Activated B cell treated with CpG ODN at 0.5 μM for 24 hours (primary cell): ENCODE measurements at regions not wholly inside any gene's neighbourhood (a gene's known extent, or its start where the extent isn't known, plus 50 kb on each side); places are given as distances from the start of the nearest gene placed in this dataset.

ENCODE experiments used
- ATAC-seq: fragments of 200-7000 bp; cut with Tn5 transposase; one replicate; pipeline ENCODE4 v1.10.0; 2021; ENCODE audit warnings: low read depth, mild to moderate bottlenecking, moderate library complexity
- CTCF ChIA-PET: fragments of 350-600 bp; sonication (Branson Sonifier 250); formaldehyde crosslinking; loops from one replicate; lab custom pipeline; 2021; ENCODE audit warnings: antibody characterized with exemption; lab: Charles Lee
- POLR2A ChIA-PET: fragments of 350-600 bp; sonication (Branson Sonifier 250); formaldehyde crosslinking; loops from one replicate; lab custom pipeline; 2021; ENCODE audit warnings: antibody characterized with exemption; lab: Charles Lee
- DNase-seq: peaks from one replicate; pipeline ENCODE4 v3.0.0; 2022
- H3K27ac Mint-ChIP-seq: one replicate; pipeline ENCODE4 v1.8.0; 2020; ENCODE audit warnings: mixed read lengths
- H3K27me3 Mint-ChIP-seq: one replicate; pipeline ENCODE4 v1.8.0; 2021; ENCODE audit warnings: mixed read lengths
- H3K36me3 Mint-ChIP-seq: one replicate; pipeline ENCODE4 v1.8.0; 2021; ENCODE audit warnings: low read depth, mixed read lengths
- H3K4me1 Mint-ChIP-seq: one replicate; pipeline ENCODE4 v1.8.0; 2021; ENCODE audit warnings: mixed read lengths
- H3K4me3 Mint-ChIP-seq: one replicate; pipeline ENCODE4 v1.8.0; 2020; ENCODE audit warnings: mild to moderate bottlenecking, mixed read lengths
- H3K9me3 Mint-ChIP-seq: one replicate; pipeline ENCODE4 v1.8.0; 2020; ENCODE audit warnings: mixed read lengths
- CTCF ChIP-seq: fragments of 200-600 bp; IDR thresholded peaks from one replicate; pipeline ENCODE4 v1.8.0; 2022; ENCODE audit warnings: antibody characterized with exemption, mild to moderate bottlenecking
- intact Hi-C: fragments of 100-400 bp; cut with micrococcal nuclease; formaldehyde crosslinking; loops from one replicate; pipeline ENCODE4 v1.15.1; 2024

DNA sequence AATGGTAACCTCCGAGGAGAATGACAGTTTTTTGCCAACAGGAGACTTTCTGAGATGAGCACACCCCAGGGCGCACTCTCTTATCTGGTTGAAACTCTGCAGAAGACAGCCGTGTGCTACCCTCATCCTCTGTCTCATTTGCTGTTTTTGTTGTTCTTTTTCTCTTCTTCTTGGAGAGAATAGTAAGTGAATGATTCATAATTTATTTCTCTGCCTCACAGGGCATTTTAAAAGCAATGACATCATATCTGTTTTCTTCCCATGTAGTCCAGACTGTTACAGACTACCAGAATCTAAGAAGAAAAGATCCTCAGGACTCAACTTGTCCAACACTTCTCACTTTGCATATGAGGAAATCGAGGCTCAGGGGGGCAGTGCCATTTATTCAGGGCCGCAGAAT lies 771.1 kb upstream of the GRM7 start:
- H3K27me3 Mint-ChIP-seq, result no peaks in the 10 kb centered on the region
- CTCF ChIA-PET, result no interaction called here
- H3K4me3 Mint-ChIP-seq, result no peak overlapping the region
- no peaks in the 10 kb centered on the region for H3K4me1 Mint-ChIP-seq
- TF ChIP-seq CTCF, result no peak
- DNase-seq, result no peak
- intact Hi-C loops, result no loop called here
- no peaks in the 10 kb centered on the region for H3K9me3 Mint-ChIP-seq
- H3K27ac Mint-ChIP-seq, result no peak overlapping the region
- no peak for ATAC-seq
- no peaks in the 10 kb centered on the region for H3K36me3 Mint-ChIP-seq
- POLR2A ChIA-PET, result no interaction called here

- ChIA-PET POLR2A (no interaction called here), CTCF (no interaction called here)
- intact Hi-C loops, result no loop called here
- no peaks in the 10 kb centered on the region for H3K27me3 Mint-ChIP-seq
- no peaks in the 10 kb centered on the region for H3K4me1 Mint-ChIP-seq
- no peaks in the 10 kb centered on the region for H3K9me3 Mint-ChIP-seq
- DNase-seq (no peak), ATAC-seq (no peak)
- H3K4me3 Mint-ChIP-seq, result no peak overlapping the region
- TF ChIP-seq CTCF, result no peak
- no peaks in the 10 kb centered on the region for H3K36me3 Mint-ChIP-seq
- H3K27ac Mint-ChIP-seq, result no peak overlapping the region
These were observed 769.7 kb upstream of the GRM7 start for GRCh38 chr3:6091262-6091661.

DNA sequence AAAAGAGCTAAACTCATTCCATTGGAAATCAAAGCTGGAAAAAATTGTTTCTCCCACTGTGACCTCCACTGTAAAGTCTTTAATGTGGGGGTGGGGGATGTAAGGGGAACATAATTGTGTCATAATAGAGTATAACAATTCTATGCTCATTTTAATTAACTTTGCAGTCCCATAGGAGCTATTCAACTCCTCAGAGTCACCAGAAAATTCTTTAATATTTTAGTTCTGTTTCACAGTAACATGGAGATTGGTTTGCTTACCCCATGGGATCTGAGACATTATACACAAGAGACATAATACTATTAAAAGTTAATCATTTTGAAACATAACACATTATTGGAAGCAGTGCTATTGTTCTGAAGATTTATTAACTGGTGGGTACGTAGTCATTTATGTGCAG lies 765.9 kb upstream of the GRM7 start:
- Mint-ChIP-seq H3K4me1 (no peaks in the 10 kb centered on the region), H3K27me3 (no peaks in the 10 kb centered on the region), H3K4me3 (no peak overlapping the region), H3K27ac (no peak overlapping the region), H3K36me3 (no peaks in the 10 kb centered on the region), H3K9me3 (no peaks in the 10 kb centered on the region)
- TF ChIP-seq CTCF, result no peak
- ChIA-PET POLR2A (no interaction called here), CTCF (no interaction called here)
- no peak for DNase-seq
- no peak for ATAC-seq
- intact Hi-C loops, result no loop called here

GRCh38 chr3:6097021-6097420 lies 763.9 kb upstream of the GRM7 start:
- no peak for DNase-seq
- CTCF ChIA-PET, result no interaction called here
- Mint-ChIP-seq H3K36me3 (no peaks in the 10 kb centered on the region), H3K27ac (no peak overlapping the region), H3K27me3 (no peaks in the 10 kb centered on the region), H3K4me1 (no peaks in the 10 kb centered on the region), H3K9me3 (no peaks in the 10 kb centered on the region), H3K4me3 (no peak overlapping the region)
- no peak for TF ChIP-seq CTCF
- ATAC-seq, result no peak
- intact Hi-C loops, result no loop called here
- POLR2A ChIA-PET, result no interaction called here

DNA sequence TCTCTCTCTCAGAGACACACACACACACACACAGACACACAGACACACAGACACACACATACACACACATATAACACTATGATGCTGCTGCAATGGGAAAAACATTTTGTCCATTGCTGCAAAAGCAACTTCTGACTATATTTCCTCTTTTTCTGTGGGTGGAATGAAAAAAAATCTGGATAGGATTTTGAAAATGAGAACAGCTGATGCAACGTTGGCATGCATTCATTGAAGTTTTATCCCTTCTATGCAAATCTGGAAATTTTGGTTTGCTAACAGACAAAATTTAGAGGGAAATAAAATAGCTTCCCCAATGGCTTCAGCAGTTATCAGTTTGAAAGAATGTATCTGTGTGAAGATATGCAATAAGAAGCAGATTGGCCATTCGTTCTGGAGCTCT lies 763.4 kb upstream of the GRM7 start:
- no peaks in the 10 kb centered on the region for H3K36me3 Mint-ChIP-seq
- H3K27me3 Mint-ChIP-seq, result no peaks in the 10 kb centered on the region
- no peak for TF ChIP-seq CTCF
- no peaks in the 10 kb centered on the region for H3K4me1 Mint-ChIP-seq
- no peak overlapping the region for H3K4me3 Mint-ChIP-seq
- H3K27ac Mint-ChIP-seq, result no peak overlapping the region
- intact Hi-C loops, result no loop called here
- ChIA-PET CTCF (no interaction called here), POLR2A (no interaction called here)
- H3K9me3 Mint-ChIP-seq, result no peaks in the 10 kb centered on the region
- DNase-seq (no peak), ATAC-seq (no peak)
